Stimulated activated naive CD4-positive, alpha-beta T cell (primary cell): ENCODE measurements at regions not wholly inside any gene's neighbourhood (a gene's known extent, or its start where the extent isn't known, plus 50 kb on each side); places are given as distances from the start of the nearest gene placed in this dataset.

ENCODE experiments used
- DNase-seq, 6 experiments: peaks; one replicate each; lab custom pipeline; 2025; lab: John Stamatoyannopoulos, UW

- no peak for DNase-seq
Measured at GRCh38 chr9:108150736-108151586, 661.4 kb upstream of the KLF4 start.

GRCh38 chr9:108149326-108149725 lies 659.8 kb upstream of the KLF4 start:
- no peak for DNase-seq

- no peak for DNase-seq
Measured at GRCh38 chr9:108142504-108143201, 653.1 kb upstream of the KLF4 start.

DNA sequence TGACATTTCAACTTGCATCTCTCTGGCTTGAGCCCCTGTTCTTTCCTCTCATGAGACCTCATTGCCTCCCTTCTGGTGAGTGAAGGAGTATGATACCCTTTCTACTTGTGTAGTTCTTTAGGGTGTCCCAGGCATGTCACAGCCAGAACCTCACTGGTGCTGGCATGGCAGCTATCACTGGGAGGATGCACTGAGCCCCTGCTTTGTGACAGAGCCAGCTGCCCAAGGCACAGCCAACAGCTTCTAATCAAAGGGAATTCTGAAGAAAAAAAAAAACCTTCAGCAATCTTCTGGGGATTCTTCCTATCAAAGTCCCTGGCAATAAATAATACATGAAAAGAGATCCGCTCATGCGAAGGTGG lies 652.6 kb upstream of the KLF4 start:
- no peak for DNase-seq

GRCh38 chr9:108139900-108140299 lies 650.3 kb upstream of the KLF4 start:
- no peak for DNase-seq

DNA sequence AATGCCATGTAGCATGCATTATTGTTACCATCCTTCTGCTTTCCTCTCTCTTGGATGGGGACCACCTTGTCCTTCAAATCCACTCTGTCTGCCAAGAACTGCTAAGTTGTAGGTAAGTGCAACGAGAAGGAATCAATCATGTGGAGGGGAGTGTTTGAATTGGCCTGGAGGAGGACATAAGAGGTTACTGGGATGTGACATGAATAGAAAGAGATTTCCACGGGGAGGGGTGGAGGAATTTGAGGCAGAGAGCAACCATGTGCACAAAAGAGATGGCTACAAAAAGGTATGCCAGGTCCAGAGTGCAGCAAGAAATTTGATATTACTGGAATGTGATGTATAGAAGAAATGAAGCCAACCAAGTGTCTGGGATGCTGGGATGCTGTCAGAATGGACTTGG lies 648.9 kb upstream of the KLF4 start:
- DNase-seq = no peak

GRCh38 chr9:108136656-108137055 lies 647.1 kb upstream of the KLF4 start:
- DNase-seq = no peak

DNA sequence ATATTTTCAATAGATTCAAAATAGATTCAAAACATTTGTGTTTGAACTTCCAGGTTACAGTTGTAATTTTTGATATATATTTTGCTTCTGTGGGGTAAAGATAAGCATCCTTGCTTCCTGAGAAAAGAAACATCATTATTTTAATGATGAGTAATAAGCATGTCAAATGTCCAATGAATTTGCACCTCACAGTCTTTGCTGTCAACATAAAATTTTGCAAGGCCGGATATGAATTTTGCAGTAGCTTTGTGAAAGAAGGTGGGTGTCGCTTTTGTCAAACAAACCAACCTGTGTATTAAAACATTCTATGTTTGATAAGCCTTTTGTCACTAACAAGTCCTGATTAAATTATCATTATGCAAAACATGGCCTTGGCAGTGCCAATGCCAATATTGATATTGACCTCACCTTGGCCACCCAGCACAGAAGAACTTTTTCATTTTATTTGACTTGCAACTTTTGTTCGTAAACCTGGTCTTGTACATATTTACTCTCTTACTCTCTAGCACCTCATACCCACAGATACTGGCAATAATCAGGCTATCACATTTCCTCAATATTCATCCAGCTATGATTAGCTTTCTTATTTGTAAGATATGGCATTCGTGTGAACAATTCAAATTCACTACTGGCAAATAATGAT lies 645.0 kb upstream of the KLF4 start:
- DNase-seq = no peak

- DNase-seq = no peak
Measured at GRCh38 chr9:108133680-108134079, 644.1 kb upstream of the KLF4 start.

GRCh38 chr9:108133101-108133500 lies 643.5 kb upstream of the KLF4 start:
- no peak for DNase-seq

GRCh38 chr9:108130905-108131304 lies 641.3 kb upstream of the KLF4 start:
- no peak for DNase-seq

DNA sequence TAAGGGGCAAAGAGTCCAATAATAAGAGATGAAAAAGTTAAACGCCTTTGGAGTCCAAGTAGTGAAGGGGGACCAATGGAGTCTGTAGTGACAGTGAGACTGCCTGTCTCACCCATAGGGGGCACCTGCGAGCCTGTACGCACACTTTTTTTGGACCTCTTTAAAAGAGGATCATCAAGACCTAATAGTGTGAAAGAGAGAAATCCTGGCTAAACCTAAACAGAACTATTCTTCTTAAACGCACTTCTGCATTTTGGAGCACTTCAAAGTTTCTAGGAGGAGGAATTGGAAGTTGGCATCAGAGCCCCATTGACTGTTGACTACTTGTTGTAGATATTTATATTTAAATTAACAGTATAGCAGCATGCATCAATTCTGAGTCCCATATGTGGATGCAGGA lies 636.1 kb upstream of the KLF4 start:
- DNase-seq = no peak

DNA sequence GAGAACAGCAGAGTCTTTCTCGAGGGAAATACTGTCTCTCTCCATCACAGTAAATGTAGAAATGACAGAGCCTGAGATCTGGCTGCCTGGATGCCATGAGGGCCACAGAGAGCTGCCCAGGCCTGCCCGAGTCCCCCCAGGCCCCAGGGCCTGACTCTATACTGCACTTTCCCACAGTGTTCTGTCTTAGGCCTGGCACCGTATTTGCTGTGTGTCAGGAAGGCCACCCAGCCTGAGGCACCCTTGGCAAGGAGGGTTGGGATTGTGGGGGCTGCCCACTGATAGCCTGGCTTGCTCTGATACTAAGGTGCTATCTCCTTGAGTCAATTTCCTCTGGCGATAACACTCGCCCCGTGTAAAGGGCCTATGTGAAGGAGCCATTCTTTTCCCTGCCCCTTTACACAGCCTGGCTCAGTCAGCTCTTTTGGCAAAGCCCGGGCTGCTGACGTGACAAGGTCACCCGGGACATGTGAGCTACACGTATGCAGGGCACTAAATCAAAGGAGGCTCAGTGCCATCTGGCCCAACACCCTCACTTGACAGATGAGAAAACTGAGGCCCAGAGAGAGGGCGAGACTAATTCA lies 630.1 kb upstream of the KLF4 start:
- DNase-seq = no peak

- no peak for DNase-seq
Measured at GRCh38 chr9:108117795-108118194, 628.2 kb upstream of the KLF4 start.

- no peak for DNase-seq
Measured at GRCh38 chr9:108117306-108117705, 627.7 kb upstream of the KLF4 start.

- no peak for DNase-seq
Measured at GRCh38 chr9:108113596-108113995, 624.0 kb upstream of the KLF4 start.

DNA sequence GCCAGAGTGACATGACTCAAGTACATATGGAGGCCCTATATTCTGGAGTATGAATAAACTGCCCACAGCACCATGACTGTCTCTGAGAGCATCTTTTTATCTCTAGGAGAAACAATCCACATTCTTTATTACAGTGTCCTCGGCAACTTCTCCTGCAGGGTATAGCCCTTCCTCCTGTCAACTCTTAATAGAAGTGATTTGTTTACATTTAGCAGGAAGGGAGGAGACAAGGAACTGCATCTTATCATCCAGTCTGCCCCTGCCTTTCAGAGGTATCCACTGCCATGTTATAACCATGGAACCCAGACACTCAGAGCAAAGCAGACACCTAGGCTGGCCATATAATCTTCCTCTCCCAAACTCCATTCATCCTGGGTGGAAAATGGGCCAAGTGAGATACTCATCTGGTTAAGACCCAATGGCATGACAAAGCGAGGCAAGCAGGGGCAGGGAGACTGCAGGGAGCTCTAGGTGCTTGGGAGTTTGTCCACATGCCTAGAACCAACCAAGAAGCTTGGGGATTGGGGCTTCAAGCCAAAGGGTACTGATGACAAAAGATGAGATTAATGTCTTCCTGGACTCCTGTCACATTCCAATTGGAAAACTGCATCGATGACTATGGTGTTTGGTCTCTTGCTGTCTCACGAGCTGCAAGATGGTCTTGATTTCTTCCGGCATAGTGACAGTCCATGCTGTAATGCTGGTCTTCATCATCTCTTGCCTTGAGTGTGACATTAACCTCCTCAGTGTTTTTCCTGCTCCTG lies 620.5 kb upstream of the KLF4 start:
- DNase-seq = no peak

- no peak for DNase-seq
Measured at GRCh38 chr9:108108852-108109448, 619.4 kb upstream of the KLF4 start.

DNA sequence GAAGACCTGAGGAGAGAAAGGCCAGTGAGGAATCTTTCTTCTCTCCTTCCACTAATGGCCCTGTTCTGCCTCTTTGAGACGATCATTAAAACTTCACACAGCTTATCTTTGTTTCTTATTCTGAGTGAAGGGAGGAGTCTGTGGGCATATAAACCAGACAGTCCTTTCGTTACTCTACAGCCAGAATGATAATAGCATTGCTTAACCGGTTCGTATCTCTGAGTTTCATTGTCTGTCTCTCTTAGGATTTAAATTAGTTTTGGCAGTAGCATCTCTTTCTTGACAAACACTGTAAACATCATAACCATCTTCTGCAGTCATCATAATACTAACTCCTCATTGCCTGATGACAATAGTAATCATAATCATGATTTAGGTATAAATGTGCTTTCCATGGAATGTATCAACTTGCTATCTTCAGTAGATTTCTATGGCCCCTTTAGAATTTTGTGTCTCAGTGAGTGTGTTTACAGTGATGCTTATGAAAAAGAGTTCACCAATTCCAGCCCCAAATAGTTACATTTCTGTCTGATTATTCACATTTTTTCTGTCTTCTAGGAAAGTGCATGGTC lies 618.8 kb upstream of the KLF4 start:
- DNase-seq = no peak

- DNase-seq = no peak
Measured at GRCh38 chr9:108105885-108106284, 616.3 kb upstream of the KLF4 start.

DNA sequence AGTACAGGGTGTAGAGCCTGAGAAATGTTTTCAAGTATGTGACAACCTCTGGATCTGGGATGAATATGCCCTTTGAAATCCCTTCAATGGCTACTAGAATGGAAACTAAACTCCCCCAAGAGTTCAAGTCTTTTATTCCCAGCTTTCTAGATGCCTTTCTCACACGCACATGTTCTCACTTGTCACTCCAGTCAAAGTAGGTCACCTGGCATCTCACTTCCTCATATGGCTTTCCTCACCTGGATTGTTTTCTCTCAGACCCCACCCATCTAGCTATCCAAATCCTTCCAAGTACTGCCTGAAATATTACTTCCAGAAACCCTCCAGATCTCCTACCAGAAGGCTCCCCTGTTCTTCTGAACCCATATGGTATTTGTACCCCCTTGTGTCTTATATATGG lies 615.4 kb upstream of the KLF4 start:
- no peak for DNase-seq
